ENCODE measurements at regions not wholly inside any gene's neighbourhood (a gene's known extent, or its start where the extent isn't known, plus 50 kb on each side); places are given as distances from the start of the nearest gene placed in this dataset.

- no peak for TF ChIP-seq CTCF (IDR thresholded peaks at IDR 0.05; ENCODE audit: borderline replicate concordance, extremely low read depth, low read length, poor library complexity, severe bottlenecking)
- TF ChIP-seq EZH2 (IDR thresholded peaks at IDR 0.05; ENCODE audit: borderline replicate concordance, low read depth, low read length, severe bottlenecking) = no peak
Observed at GRCh38 chr7:113460067-113460466, 341.7 kb upstream of the SMIM30 start.

All from DND-41 (cell line).